ENCODE measurements at regions not wholly inside any gene's neighbourhood (a gene's known extent, or its start where the extent isn't known, plus 50 kb on each side); places are given as distances from the start of the nearest gene placed in this dataset.

DNA sequence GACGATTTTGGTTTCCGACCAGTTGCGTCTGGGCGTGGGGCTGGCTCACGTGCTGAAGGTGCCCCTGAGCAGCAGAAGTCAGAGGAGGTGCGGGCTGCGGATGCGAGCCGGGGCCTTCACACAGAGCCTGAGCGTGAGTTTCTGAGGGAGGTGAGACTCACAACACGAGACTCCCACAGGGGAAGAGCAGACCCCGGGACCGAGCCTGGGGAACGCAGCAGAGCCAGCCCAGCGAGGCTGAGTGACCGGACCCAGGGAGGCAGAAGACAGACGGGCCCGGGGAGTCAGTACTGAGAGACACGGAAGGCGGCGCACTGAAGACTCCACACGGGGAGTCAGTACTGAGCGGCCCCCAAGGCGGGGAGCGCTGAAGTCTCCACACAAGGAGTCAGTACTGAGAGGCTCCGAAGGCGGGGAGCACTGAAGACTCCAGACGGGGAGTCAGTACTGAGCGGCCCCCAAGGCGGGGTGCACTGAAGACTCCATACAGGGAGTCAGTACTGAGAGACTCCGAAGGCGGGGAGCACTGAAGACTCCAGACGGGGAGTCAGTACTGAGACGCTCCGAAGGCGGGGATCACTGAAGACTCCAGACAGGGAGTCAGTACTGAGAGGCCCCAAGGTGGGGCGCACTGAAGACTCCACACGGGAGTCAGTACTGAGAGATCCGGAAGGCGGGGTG lies 77.8 kb downstream of the DLL1 start:
- Histone ChIP-seq H3K9me3 (no peaks in the 10 kb centered on the region), H3K36me3 (no peaks in the 10 kb centered on the region), H3K27ac (no peak overlapping the region), H3K4me1 (no peaks in the 10 kb centered on the region), H3K4me3 (no peak overlapping the region), H3K27me3 (peaks cover 0 to 13% (median 0%) of the 10 kb centered on the region in 3 donors)
- peak; percentile 44 for DNase-seq
- intact Hi-C loops (cut with DNase I), result no loop called here
- 88 to 90% methylated on average over 40 of the region's 40 CpGs for WGBS, 2 donors
- TF ChIP-seq, protein P1, sequence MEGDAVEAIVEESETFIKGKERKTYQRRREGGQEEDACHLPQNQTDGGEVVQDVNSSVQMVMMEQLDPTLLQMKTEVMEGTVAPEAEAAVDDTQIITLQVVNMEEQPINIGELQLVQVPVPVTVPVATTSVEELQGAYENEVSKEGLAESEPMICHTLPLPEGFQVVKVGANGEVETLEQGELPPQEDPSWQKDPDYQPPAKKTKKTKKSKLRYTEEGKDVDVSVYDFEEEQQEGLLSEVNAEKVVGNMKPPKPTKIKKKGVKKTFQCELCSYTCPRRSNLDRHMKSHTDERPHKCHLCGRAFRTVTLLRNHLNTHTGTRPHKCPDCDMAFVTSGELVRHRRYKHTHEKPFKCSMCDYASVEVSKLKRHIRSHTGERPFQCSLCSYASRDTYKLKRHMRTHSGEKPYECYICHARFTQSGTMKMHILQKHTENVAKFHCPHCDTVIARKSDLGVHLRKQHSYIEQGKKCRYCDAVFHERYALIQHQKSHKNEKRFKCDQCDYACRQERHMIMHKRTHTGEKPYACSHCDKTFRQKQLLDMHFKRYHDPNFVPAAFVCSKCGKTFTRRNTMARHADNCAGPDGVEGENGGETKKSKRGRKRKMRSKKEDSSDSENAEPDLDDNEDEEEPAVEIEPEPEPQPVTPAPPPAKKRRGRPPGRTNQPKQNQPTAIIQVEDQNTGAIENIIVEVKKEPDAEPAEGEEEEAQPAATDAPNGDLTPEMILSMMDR (IDR thresholded peaks at IDR 0.05), result no peak
- TF ChIP-seq EP300 (IDR thresholded peaks at IDR 0.05), result no peak
- TF ChIP-seq POLR2A (IDR thresholded peaks at IDR 0.05), result no peak
- no peak for TF ChIP-seq POLR2AphosphoS5 (IDR thresholded peaks at IDR 0.05)

DNA sequence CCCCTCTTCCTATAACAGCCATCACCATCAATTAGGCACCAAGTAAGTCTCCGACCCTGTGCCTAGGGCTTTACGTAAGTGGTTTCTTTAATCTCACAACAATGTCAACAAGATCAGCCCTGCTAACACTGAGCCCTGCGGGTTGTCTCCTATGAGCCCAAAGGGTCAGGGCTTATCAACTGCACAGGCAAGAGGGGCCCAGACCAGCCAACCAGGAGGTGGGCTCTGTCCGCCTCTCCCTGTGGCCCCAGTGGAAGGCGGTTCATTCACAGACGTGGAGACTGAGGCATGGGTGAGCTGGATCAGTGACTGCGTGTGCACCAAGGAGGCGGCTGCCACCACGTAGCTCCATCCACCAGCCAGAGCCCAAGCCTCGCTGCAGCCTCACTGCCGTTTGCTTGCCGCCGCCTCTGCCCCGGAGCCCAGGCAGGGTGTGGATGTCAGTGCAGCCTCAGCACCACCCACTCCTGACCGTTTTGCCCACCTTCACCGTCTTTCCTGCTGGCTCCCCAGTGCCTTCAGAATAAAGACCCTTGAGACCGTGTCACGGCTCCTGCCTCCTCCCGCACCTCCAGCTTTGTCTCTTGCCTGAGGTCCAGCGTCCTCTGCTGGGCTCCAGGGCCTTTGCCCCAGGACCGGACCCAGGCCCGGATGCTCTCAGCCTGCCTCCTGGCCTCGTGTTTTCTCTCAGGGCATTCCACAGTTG lies 78.7 kb downstream of the DLL1 start:
- TF ChIP-seq EP300 (IDR thresholded peaks at IDR 0.05) (no peak), POLR2A (IDR thresholded peaks at IDR 0.05) (no peak), POLR2AphosphoS5 (IDR thresholded peaks at IDR 0.05) (no peak)
- TF ChIP-seq, protein P1 (IDR thresholded peaks at IDR 0.05), result no peak
- intact Hi-C loops (cut with DNase I), result no loop called here
- no peaks in the 10 kb centered on the region for H3K9me3 ChIP-seq
- H3K4me1 ChIP-seq, result no peaks in the 10 kb centered on the region
- H3K36me3 ChIP-seq, result no peaks in the 10 kb centered on the region
- H3K27ac ChIP-seq, result no peak overlapping the region
- no peak overlapping the region for H3K4me3 ChIP-seq
- 82 to 86% methylated on average over 23 of the region's 23 CpGs for WGBS, 2 donors
- DNase-seq, result peak; percentile 54
- peaks cover 0 to 13% (median 0%) of the 10 kb centered on the region in 3 donors for H3K27me3 ChIP-seq

DNA sequence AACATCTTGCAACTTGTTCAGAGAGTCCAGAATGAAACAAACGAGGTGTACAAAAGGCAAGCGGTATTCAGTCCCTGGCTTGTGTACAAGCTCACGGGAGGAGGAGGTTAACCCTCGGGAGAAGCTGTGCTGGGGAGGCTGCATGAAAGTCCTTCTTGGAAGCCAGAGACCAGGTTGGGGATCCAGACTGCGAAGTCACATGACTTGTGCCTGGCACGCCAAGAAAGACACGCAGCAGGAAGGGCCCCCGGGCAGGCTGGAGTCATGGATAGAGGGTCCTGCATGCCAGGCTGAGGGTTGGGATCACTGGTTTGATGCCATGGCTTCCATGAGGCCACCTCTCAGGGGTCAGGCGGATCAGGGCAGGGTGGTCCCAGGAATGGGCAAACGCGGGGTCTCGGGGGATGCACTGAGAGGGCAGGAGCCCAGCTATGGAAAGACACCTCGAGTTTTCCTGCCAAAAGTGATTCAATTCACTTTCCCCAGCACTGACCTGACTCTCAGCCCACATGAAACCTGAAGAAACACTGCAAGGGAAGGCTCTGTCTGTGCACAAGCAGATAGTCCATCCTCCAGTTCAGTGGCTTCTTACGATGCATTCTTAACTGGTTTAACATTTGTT lies 79.4 kb downstream of the DLL1 start:
- H3K4me1 ChIP-seq, result no peaks in the 10 kb centered on the region
- H3K27ac ChIP-seq, result no peak overlapping the region
- TF ChIP-seq POLR2AphosphoS5 (IDR thresholded peaks at IDR 0.05), result no peak
- TF ChIP-seq EP300 (IDR thresholded peaks at IDR 0.05), result no peak
- no peak for TF ChIP-seq POLR2A (IDR thresholded peaks at IDR 0.05)
- TF ChIP-seq, protein P1 (IDR thresholded peaks at IDR 0.05), result no peak
- no peak for DNase-seq
- no peaks in the 10 kb centered on the region for H3K36me3 ChIP-seq
- peaks cover 0 to 13% (median 0%) of the 10 kb centered on the region in 3 donors for H3K27me3 ChIP-seq
- intact Hi-C loops (cut with DNase I), result no loop called here
- H3K9me3 ChIP-seq, result no peaks in the 10 kb centered on the region
- WGBS, 2 donors, result 77 to 84% methylated on average over 14 of the region's 14 CpGs
- H3K4me3 ChIP-seq, result no peak overlapping the region

DNA sequence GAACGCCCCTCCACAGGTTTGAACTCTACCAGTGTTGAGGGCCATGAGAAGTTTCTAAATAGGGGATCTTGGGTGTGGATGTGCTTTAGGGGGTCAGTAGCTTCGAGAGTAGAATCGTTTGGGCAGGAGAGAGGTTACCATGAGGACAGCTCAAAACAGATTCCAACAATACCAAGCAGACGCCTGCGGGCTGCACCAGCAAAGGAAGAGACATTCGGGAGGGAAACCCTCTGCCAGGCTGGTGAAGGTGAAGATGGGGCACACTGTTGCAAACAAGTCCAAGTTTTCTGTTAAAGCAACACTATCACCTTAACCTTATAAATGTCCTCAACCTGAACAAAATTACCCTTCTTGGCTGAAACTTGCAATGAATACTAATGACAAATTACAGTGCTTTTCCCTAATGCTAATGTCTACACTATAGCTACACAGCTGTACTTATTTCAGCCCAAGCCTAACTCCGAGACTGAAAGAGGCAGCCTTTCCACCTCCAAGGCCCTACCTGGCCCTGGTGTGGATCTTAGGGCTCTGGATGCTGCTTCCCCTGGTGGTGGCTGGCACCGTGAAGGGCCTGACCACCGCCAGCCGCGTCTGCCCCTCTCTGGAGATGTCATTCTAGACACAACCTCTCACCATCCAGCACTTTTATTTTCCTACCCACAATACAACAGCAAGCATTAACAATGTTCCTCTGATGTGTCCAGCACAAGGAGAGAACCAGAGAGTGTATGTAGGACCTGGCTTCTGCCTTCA lies 80.1 kb downstream of the DLL1 start:
- peaks cover 0 to 13% (median 0%) of the 10 kb centered on the region in 3 donors for H3K27me3 ChIP-seq
- H3K27ac ChIP-seq, result no peak overlapping the region
- TF ChIP-seq EP300 (IDR thresholded peaks at IDR 0.05), result no peak
- TF ChIP-seq POLR2A (IDR thresholded peaks at IDR 0.05), result no peak
- TF ChIP-seq, protein P1 (IDR thresholded peaks at IDR 0.05), result no peak
- TF ChIP-seq POLR2AphosphoS5 (IDR thresholded peaks at IDR 0.05), result no peak
- no peaks in the 10 kb centered on the region for H3K9me3 ChIP-seq
- intact Hi-C loops (cut with DNase I), result no loop called here
- H3K4me3 ChIP-seq, result no peak overlapping the region
- 68 to 79% methylated on average over 11 of the region's 11 CpGs for WGBS, 2 donors
- H3K4me1 ChIP-seq, result no peaks in the 10 kb centered on the region
- no peak for DNase-seq
- no peaks in the 10 kb centered on the region for H3K36me3 ChIP-seq
